SK-N-SH treated with all-trans-retinoic acid at 6 μM for 48 hours (cell line): ENCODE measurements at regions not wholly inside any gene's neighbourhood (a gene's known extent, or its start where the extent isn't known, plus 50 kb on each side); places are given as distances from the start of the nearest gene placed in this dataset.

Experiments
- ATAC-seq: fragments of 200-7000 bp; cut with Tn5 transposase; 3 replicates; pipeline ENCODE4 v1.9.1; 2020; ENCODE audit warnings: mild to moderate bottlenecking, moderate library complexity
- ARNTL ChIP-seq: fragments of 450-650 bp; formaldehyde crosslinking; IDR thresholded peaks from 2 replicates; pipeline ENCODE4 v1.5.0; 2020; ENCODE audit warnings: low read depth, mild to moderate bottlenecking, moderate library complexity, borderline replicate concordance
- BACH2 ChIP-seq: fragments of 250-450 bp; sonication (Bioruptor Pico); IDR thresholded peaks from 2 replicates; pipeline ENCODE4 v1.9.0; 2021; ENCODE audit warnings: mild to moderate bottlenecking, borderline replicate concordance
- CREB5 ChIP-seq: fragments of 250-450 bp; sonication (Bioruptor Pico); IDR thresholded peaks from 2 replicates; pipeline ENCODE4 v1.5.1; 2020; ENCODE audit warnings: low read depth, mild to moderate bottlenecking, moderate library complexity
- CSDC2 ChIP-seq: fragments of 250-450 bp; sonication (Bioruptor Pico); IDR thresholded peaks from 2 replicates; pipeline ENCODE4 v1.5.0; 2020; ENCODE audit warnings: mild to moderate bottlenecking, moderate library complexity
- GLIS3 ChIP-seq: fragments of 250-450 bp; sonication (Bioruptor Pico); IDR thresholded peaks from 2 replicates; pipeline ENCODE4 v1.5.0; 2020; ENCODE audit warnings: mild to moderate bottlenecking, moderate library complexity
- ISL1 ChIP-seq: fragments of 250-450 bp; sonication (Bioruptor Pico); IDR thresholded peaks from 2 replicates; pipeline ENCODE4 v2.1.2; 2022; ENCODE audit warnings: mild to moderate bottlenecking, moderate library complexity
- OSR1 ChIP-seq: fragments of 250-450 bp; sonication (Bioruptor Pico); IDR thresholded peaks from 2 replicates; pipeline ENCODE4 v1.8.0; 2022; ENCODE audit warnings: moderate library complexity, mild to moderate bottlenecking, inconsistent platforms
- POU6F1 ChIP-seq: fragments of 250-450 bp; sonication (Bioruptor Pico); IDR thresholded peaks from 2 replicates; pipeline ENCODE4 v1.8.0; 2021; ENCODE audit warnings: low read depth, mild to moderate bottlenecking, moderate library complexity, borderline replicate concordance
- PPARA ChIP-seq: fragments of 250-450 bp; sonication (Bioruptor Pico); IDR thresholded peaks from 2 replicates; pipeline ENCODE4 v1.5.0; 2020; ENCODE audit warnings: mild to moderate bottlenecking, borderline replicate concordance
- RARB ChIP-seq: fragments of 250-450 bp; sonication (Bioruptor Pico); IDR thresholded peaks from 2 replicates; pipeline ENCODE4 v1.8.0; 2021; ENCODE audit warnings: mild to moderate bottlenecking, moderate library complexity
- SNAI2 ChIP-seq: fragments of 250-450 bp; sonication (Bioruptor Pico); IDR thresholded peaks from 2 replicates; pipeline ENCODE4 v1.5.0; 2020; ENCODE audit warnings: mild to moderate bottlenecking, moderate library complexity
- TOX ChIP-seq: fragments of 250-450 bp; sonication (Bioruptor Pico); IDR thresholded peaks from 2 replicates; pipeline ENCODE4 v1.8.0; 2021; ENCODE audit warnings: mild to moderate bottlenecking, moderate library complexity, borderline replicate concordance
- TSHZ2 ChIP-seq: fragments of 250-450 bp; sonication (Bioruptor Pico); IDR thresholded peaks from 2 replicates; pipeline ENCODE4 v1.5.0; 2020; ENCODE audit warnings: mild to moderate bottlenecking, moderate library complexity
- ZC3H10 ChIP-seq: fragments of 250-450 bp; sonication (Bioruptor Pico); IDR thresholded peaks from 2 replicates; pipeline ENCODE4 v1.5.1; 2021; ENCODE audit warnings: mild to moderate bottlenecking, moderate library complexity
- ZFP30 ChIP-seq: fragments of 450-650 bp; formaldehyde crosslinking; IDR thresholded peaks from 2 replicates; pipeline ENCODE4 v1.5.0; 2022; ENCODE audit warnings: mild to moderate bottlenecking, moderate library complexity
- ZNF565 ChIP-seq: fragments of 450-650 bp; formaldehyde crosslinking; conservative IDR thresholded peaks from 2 replicates; pipeline ENCODE4 v1.5.0; 2020; ENCODE audit warnings: low read depth, mild to moderate bottlenecking, moderate library complexity
- ZNF70 ChIP-seq: fragments of 450-650 bp; formaldehyde crosslinking; IDR thresholded peaks from 2 replicates; pipeline ENCODE4 v1.5.0; 2020; ENCODE audit warnings: mild to moderate bottlenecking, moderate library complexity
- ZNF8 ChIP-seq: fragments of 450-650 bp; formaldehyde crosslinking; IDR thresholded peaks from 2 replicates; pipeline ENCODE4 v1.5.0; 2020; ENCODE audit warnings: mild to moderate bottlenecking, moderate library complexity
- TF ChIP-seq, protein P1 (sequence below): fragments of 250-450 bp; sonication (Bioruptor Pico); IDR thresholded peaks from 2 replicates; pipeline ENCODE4 v1.5.1; 2021; ENCODE audit warnings: mild to moderate bottlenecking, moderate library complexity
- TF ChIP-seq, protein P2 (sequence below): fragments of 250-450 bp; sonication (Bioruptor Pico); IDR thresholded peaks from 2 replicates; pipeline ENCODE4 v1.8.0; 2020; ENCODE audit warnings: mild to moderate bottlenecking, moderate library complexity, borderline replicate concordance

DNA sequence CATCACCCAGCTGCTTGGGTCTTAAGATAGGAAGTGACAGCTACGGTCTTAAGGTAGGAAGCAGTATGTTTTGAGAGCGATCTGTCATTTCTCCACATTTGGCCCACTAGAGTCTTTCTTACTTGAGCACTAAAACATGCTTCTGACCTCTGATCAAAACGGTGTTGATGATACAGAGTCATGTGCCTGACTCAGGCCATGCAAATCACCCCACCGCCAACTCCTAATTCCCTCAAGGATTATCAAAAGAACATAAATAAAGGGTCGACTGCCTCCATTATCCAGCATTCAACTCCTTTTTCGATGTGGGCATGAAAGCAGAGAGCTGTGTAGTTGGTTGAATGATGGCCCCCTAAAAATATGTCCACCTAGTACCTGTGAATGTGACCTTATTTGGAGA is 201.7 kb upstream of the PROK2 start:
- TF ChIP-seq, protein P1, sequence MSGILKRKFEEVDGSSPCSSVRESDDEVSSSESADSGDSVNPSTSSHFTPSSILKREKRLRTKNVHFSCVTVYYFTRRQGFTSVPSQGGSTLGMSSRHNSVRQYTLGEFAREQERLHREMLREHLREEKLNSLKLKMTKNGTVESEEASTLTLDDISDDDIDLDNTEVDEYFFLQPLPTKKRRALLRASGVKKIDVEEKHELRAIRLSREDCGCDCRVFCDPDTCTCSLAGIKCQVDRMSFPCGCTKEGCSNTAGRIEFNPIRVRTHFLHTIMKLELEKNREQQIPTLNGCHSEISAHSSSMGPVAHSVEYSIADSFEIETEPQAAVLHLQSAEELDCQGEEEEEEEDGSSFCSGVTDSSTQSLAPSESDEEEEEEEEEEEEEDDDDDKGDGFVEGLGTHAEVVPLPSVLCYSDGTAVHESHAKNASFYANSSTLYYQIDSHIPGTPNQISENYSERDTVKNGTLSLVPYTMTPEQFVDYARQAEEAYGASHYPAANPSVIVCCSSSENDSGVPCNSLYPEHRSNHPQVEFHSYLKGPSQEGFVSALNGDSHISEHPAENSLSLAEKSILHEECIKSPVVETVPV (CRISPR knock-in tag): no peak
- TF ChIP-seq TSHZ2 (CRISPR knock-in tag) (no peak), BACH2 (no peak), OSR1 (CRISPR knock-in tag) (no peak), ZNF565 (CRISPR knock-in tag) (no peak), SNAI2 (CRISPR knock-in tag) (no peak), CREB5 (CRISPR knock-in tag) (no peak), ZNF70 (CRISPR knock-in tag) (no peak), RARB (CRISPR knock-in tag) (no peak), ISL1 (CRISPR knock-in tag) (no peak), ZFP30 (CRISPR knock-in tag) (no peak), GLIS3 (no peak), POU6F1 (no peak), ARNTL (CRISPR knock-in tag) (no peak), ZNF8 (no peak), TOX (CRISPR knock-in tag) (no peak), CSDC2 (CRISPR knock-in tag) (no peak), PPARA (CRISPR knock-in tag) (no peak), ZC3H10 (CRISPR knock-in tag) (no peak)
- TF ChIP-seq, all 23 proteins: peak for 0
- ATAC-seq: no peak

- ATAC-seq: no peak
- no peak for TF ChIP-seq ARNTL (CRISPR knock-in tag)
- TF ChIP-seq ZNF8: no peak
- TF ChIP-seq TSHZ2 (CRISPR knock-in tag): no peak
- TF ChIP-seq, protein P2, sequence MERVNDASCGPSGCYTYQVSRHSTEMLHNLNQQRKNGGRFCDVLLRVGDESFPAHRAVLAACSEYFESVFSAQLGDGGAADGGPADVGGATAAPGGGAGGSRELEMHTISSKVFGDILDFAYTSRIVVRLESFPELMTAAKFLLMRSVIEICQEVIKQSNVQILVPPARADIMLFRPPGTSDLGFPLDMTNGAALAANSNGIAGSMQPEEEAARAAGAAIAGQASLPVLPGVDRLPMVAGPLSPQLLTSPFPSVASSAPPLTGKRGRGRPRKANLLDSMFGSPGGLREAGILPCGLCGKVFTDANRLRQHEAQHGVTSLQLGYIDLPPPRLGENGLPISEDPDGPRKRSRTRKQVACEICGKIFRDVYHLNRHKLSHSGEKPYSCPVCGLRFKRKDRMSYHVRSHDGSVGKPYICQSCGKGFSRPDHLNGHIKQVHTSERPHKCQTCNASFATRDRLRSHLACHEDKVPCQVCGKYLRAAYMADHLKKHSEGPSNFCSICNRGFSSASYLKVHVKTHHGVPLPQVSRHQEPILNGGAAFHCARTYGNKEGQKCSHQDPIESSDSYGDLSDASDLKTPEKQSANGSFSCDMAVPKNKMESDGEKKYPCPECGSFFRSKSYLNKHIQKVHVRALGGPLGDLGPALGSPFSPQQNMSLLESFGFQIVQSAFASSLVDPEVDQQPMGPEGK (CRISPR knock-in tag): no peak
- no peak for TF ChIP-seq RARB (CRISPR knock-in tag)
- no peak for TF ChIP-seq ZNF565 (CRISPR knock-in tag)
- TF ChIP-seq OSR1 (CRISPR knock-in tag): no peak
- no peak for TF ChIP-seq CREB5 (CRISPR knock-in tag)
Observed at GRCh38 chr3:71984843-71985613, 200.1 kb upstream of the PROK2 start.
